Retina (tissue), 1 donor: ENCODE measurements at regions not wholly inside any gene's neighbourhood (a gene's known extent, or its start where the extent isn't known, plus 50 kb on each side); places are given as distances from the start of the nearest gene placed in this dataset.

Experiments
- DNase-seq: peaks from one replicate; pipeline ENCODE4 v3.0.0-alpha.2; 2016

- no peak for DNase-seq
These were observed 399.2 kb downstream of the NLGN4X start for GRCh38 chrX:5829469-5829868.

GRCh38 chrX:5829060-5829459 is 399.6 kb downstream of the NLGN4X start:
- no peak for DNase-seq

GRCh38 chrX:5823903-5824302 is 404.8 kb downstream of the NLGN4X start:
- peak; percentile 30 for DNase-seq

GRCh38 chrX:5810636-5811035 is 418.0 kb downstream of the NLGN4X start:
- no peak for DNase-seq

- DNase-seq = no peak
These were observed 421.5 kb downstream of the NLGN4X start for GRCh38 chrX:5807181-5807580.

GRCh38 chrX:5802391-5802790 is 426.3 kb downstream of the NLGN4X start:
- no peak for DNase-seq

- no peak for DNase-seq
These were observed 436.9 kb downstream of the NLGN4X start for GRCh38 chrX:5791721-5792120.

GRCh38 chrX:5788910-5789309 is 439.8 kb downstream of the NLGN4X start:
- no peak for DNase-seq

- no peak for DNase-seq
These were observed 447.8 kb downstream of the NLGN4X start for GRCh38 chrX:5780821-5781220.

- no peak for DNase-seq
These were observed 452.7 kb downstream of the NLGN4X start for GRCh38 chrX:5775846-5776430.

GRCh38 chrX:5774446-5774845 is 454.2 kb downstream of the NLGN4X start:
- DNase-seq = no peak

GRCh38 chrX:5771441-5771840 is 457.2 kb downstream of the NLGN4X start:
- no peak for DNase-seq

GRCh38 chrX:5756616-5757015 is 472.1 kb downstream of the NLGN4X start:
- no peak for DNase-seq

GRCh38 chrX:5753291-5753690 is 475.4 kb downstream of the NLGN4X start:
- DNase-seq = no peak

- DNase-seq = no peak
These were observed 475.8 kb downstream of the NLGN4X start for GRCh38 chrX:5752831-5753230.

- no peak for DNase-seq
These were observed 480.0 kb downstream of the NLGN4X start for GRCh38 chrX:5748586-5749150.

- no peak for DNase-seq
These were observed 482.4 kb downstream of the NLGN4X start for GRCh38 chrX:5746231-5746630.

GRCh38 chrX:5733501-5733900 is 495.2 kb downstream of the NLGN4X start:
- no peak for DNase-seq

GRCh38 chrX:5730556-5730955 is 498.1 kb downstream of the NLGN4X start:
- no peak for DNase-seq

GRCh38 chrX:5726224-5726623 is 502.4 kb downstream of the NLGN4X start:
- no peak for DNase-seq

- no peak for DNase-seq
These were observed 504.5 kb downstream of the NLGN4X start for GRCh38 chrX:5724123-5724522.

GRCh38 chrX:5718651-5719050 is 510.0 kb downstream of the NLGN4X start:
- no peak for DNase-seq

- no peak for DNase-seq
These were observed 512.0 kb downstream of the NLGN4X start for GRCh38 chrX:5716666-5717065.

GRCh38 chrX:5708251-5708650 is 520.4 kb downstream of the NLGN4X start:
- no peak for DNase-seq

GRCh38 chrX:5702890-5703289 is 525.8 kb downstream of the NLGN4X start:
- DNase-seq = no peak
